Smooth muscle cell (in vitro differentiated cells): ENCODE measurements at regions not wholly inside any gene's neighbourhood (a gene's known extent, or its start where the extent isn't known, plus 50 kb on each side); places are given as distances from the start of the nearest gene placed in this dataset.

Experiments
- DNase-seq: peaks from one replicate; lab custom pipeline; 2025; ENCODE audit not compliant: unreplicated experiment; lab: John Stamatoyannopoulos, UW
- H2AFZ ChIP-seq: fragments of 200-600 bp; sonication (generic); 2 replicates; pipeline ENCODE4 v1.6.0; 2016; ENCODE audit warnings: antibody characterized with exemption, low read depth, mild to moderate bottlenecking
- H3F3A ChIP-seq: fragments of 200-600 bp; sonication (generic); 2 replicates; pipeline ENCODE4 v1.6.0; 2017; ENCODE audit warnings: antibody characterized with exemption, low read depth
- H3K27ac ChIP-seq: fragments of 200-600 bp; sonication (generic); 2 replicates; pipeline ENCODE4 v1.5.1; 2016; ENCODE audit warnings: low read depth, mild to moderate bottlenecking
- H3K27me3 ChIP-seq: fragments of 200-600 bp; sonication (generic); 2 replicates; pipeline ENCODE4 v1.6.1; 2016; ENCODE audit warnings: low read depth, mild to moderate bottlenecking
- H3K36me3 ChIP-seq: fragments of 200-600 bp; sonication (generic); 2 replicates; pipeline ENCODE4 v1.5.1; 2016; ENCODE audit warnings: low read depth
- H3K4me1 ChIP-seq: fragments of 200-600 bp; sonication (generic); 2 replicates; pipeline ENCODE4 v1.5.1; 2016; ENCODE audit warnings: low read depth
- H3K4me2 ChIP-seq: fragments of 200-600 bp; sonication (generic); 2 replicates; pipeline ENCODE4 v1.6.0; 2016; ENCODE audit warnings: mild to moderate bottlenecking
- H3K4me3 ChIP-seq: fragments of 200-600 bp; sonication (generic); 2 replicates; pipeline ENCODE4 v1.5.1; 2016; ENCODE audit warnings: mild to moderate bottlenecking
- H3K79me2 ChIP-seq: fragments of 200-600 bp; sonication (generic); 2 replicates; pipeline ENCODE4 v1.6.0; 2016; ENCODE audit warnings: low read depth, mild to moderate bottlenecking
- H3K9ac ChIP-seq: fragments of 200-600 bp; sonication (generic); 2 replicates; pipeline ENCODE4 v1.6.0; 2016; ENCODE audit warnings: low read depth
- H3K9me3 ChIP-seq: fragments of 200-600 bp; sonication (generic); replicated peaks from 2 replicates; pipeline ENCODE4 v1.5.1; 2016; ENCODE audit warnings: low read depth
- H4K20me1 ChIP-seq: fragments of 200-600 bp; sonication (generic); 2 replicates; pipeline ENCODE4 v1.6.0; 2016; ENCODE audit warnings: low read depth
- CTCF ChIP-seq: fragments of 200-600 bp; sonication (generic); IDR thresholded peaks from 2 replicates; pipeline ENCODE4 v1.5.1; 2017; ENCODE audit warnings: borderline replicate concordance, mild to moderate bottlenecking, antibody characterized with exemption; ENCODE audit not compliant: insufficient read depth, poor library complexity, severe bottlenecking
- WGBS: methylation state at CpG from one replicate; pipeline ENCODE4 v1.1.7; 2016; ENCODE audit warnings: low lambda C conversion rate; 5-methylcytosine and 5-hydroxymethylcytosine counted together

DNA sequence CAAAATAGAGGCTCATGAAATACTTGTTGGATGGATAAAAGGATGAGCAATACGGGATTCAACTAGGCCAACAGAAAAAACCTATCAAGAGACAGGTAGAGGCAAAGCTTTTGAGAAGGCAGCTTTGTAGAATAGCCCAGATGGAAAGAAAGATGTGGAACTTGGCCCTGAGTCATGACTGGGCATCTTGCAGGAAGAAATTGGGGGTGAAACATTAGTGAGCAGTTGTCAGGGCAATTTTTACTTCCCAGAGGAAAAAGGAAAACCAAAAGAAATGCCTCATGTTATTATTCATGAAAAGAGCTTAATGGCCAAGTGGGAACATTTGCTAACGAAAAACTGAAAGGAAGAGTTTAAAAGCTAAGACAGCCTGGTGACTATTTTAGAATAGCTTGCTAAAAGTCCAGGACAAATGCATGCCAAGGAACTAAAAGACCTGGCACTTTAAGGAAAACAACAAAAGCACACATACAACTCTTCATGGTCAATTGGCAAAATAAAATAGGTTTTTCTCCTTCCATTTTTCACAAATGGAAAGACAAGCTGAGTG, 180.1 kb downstream of the HS3ST3A1 start:
- Histone ChIP-seq H3K27me3 (no peaks in the 10 kb centered on the region), H2AFZ (no peak overlapping the region), H3F3A (no peaks in the 10 kb centered on the region), H3K79me2 (no peaks in the 10 kb centered on the region), H4K20me1 (no peaks in the 10 kb centered on the region), H3K9ac (no peak overlapping the region), H3K4me2 (no peak overlapping the region), H3K36me3 (no peaks in the 10 kb centered on the region), H3K4me1 (no peaks in the 10 kb centered on the region), H3K4me3 (no peak overlapping the region), H3K27ac (no peak overlapping the region), H3K9me3 (no peaks in the 10 kb centered on the region)
- 90% methylated on average over 2 of the region's 2 CpGs for WGBS
- no peak for DNase-seq
- no peak for TF ChIP-seq CTCF

DNA sequence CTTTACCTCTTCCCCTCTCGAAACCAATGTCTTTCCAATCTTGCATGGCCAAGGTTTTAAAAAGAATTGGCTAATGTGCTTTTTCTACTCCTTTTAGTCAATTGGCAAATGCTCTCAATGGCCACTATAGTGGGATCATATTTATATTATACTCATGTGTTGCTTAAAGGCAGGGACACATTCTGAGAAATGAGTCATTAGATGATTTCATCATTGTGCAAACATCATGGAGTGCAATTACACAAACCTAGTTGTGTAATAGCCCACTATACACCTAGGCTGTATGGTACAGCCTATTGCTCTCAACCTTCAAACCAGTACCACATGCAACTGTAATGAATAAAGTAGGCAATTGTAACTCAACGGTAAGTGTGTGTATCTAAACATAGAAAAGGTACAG, 180.9 kb downstream of the HS3ST3A1 start:
- no peaks in the 10 kb centered on the region for H3K4me1 ChIP-seq
- H3K9ac ChIP-seq = no peak overlapping the region
- H3K79me2 ChIP-seq = no peaks in the 10 kb centered on the region
- no peaks in the 10 kb centered on the region for H4K20me1 ChIP-seq
- H3F3A ChIP-seq = no peaks in the 10 kb centered on the region
- WGBS = 89% methylated on average over 2 of the region's 2 CpGs
- DNase-seq = no peak
- H2AFZ ChIP-seq = no peak overlapping the region
- TF ChIP-seq CTCF = no peak
- H3K4me3 ChIP-seq = no peak overlapping the region
- no peaks in the 10 kb centered on the region for H3K27me3 ChIP-seq
- no peaks in the 10 kb centered on the region for H3K9me3 ChIP-seq
- no peaks in the 10 kb centered on the region for H3K36me3 ChIP-seq
- no peak overlapping the region for H3K4me2 ChIP-seq
- no peak overlapping the region for H3K27ac ChIP-seq

GRCh38 chr17:13420418-13420826, 181.3 kb downstream of the HS3ST3A1 start:
- H3K4me3 ChIP-seq = no peak overlapping the region
- no peaks in the 10 kb centered on the region for H3F3A ChIP-seq
- no peak for TF ChIP-seq CTCF
- H3K9ac ChIP-seq = no peak overlapping the region
- no peaks in the 10 kb centered on the region for H3K9me3 ChIP-seq
- H3K79me2 ChIP-seq = no peaks in the 10 kb centered on the region
- no peaks in the 10 kb centered on the region for H3K36me3 ChIP-seq
- no peak overlapping the region for H3K4me2 ChIP-seq
- H3K4me1 ChIP-seq = no peaks in the 10 kb centered on the region
- H3K27ac ChIP-seq = no peak overlapping the region
- H2AFZ ChIP-seq = no peak overlapping the region
- H4K20me1 ChIP-seq = no peaks in the 10 kb centered on the region
- no peaks in the 10 kb centered on the region for H3K27me3 ChIP-seq
- DNase-seq = no peak
- WGBS = 97% methylated on average over 1 of the region's 1 CpG

- Histone ChIP-seq H3K4me2 (no peak overlapping the region), H3K4me1 (no peaks in the 10 kb centered on the region), H3K79me2 (no peaks in the 10 kb centered on the region), H4K20me1 (no peaks in the 10 kb centered on the region), H2AFZ (no peak overlapping the region), H3F3A (no peaks in the 10 kb centered on the region), H3K27me3 (no peaks in the 10 kb centered on the region), H3K4me3 (no peak overlapping the region), H3K27ac (no peak overlapping the region), H3K9ac (no peak overlapping the region), H3K36me3 (no peaks in the 10 kb centered on the region), H3K9me3 (no peaks in the 10 kb centered on the region)
- TF ChIP-seq CTCF = no peak
- 96% methylated on average over 6 of the region's 6 CpGs for WGBS
- DNase-seq = no peak
Measured at GRCh38 chr17:13419676-13420075, 182.1 kb downstream of the HS3ST3A1 start.
